ENCODE measurements at regions not wholly inside any gene's neighbourhood (a gene's known extent, or its start where the extent isn't known, plus 50 kb on each side); places are given as distances from the start of the nearest gene placed in this dataset.
"Not testable (repeated sequence)": the region's sequence is repeated elsewhere in the genome, so short reads cannot be mapped to it uniquely, and the experiment has no call there.

DNA sequence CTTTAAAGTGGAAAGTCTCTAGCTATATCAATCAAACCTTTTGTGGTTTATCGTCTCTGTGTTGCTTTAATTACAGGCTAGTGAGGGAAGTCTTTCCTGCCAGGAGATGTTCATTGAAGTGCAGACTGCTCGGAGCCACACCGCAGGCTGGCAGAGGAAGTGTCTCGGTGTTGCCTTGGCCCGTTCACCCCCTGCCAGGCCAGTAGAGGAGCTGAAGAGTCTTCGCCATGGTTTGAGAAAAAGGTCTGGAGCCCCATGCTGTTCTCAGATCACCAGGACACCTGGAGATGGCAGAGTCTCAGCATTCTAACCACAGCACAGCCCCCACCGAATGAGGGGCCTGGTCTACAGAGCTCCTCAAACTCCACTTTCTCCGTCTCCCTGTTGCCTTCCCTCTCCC, 275.9 kb upstream of the PLPP4 start:
- Histone ChIP-seq H3K36me3 (no peaks in the 10 kb centered on the region), H3K4me1 (no peaks in the 10 kb centered on the region), H3K27ac (no peak overlapping the region), H3K27me3 (no peaks in the 10 kb centered on the region), H3K9me3 (no peaks in the 10 kb centered on the region), H3K4me3 (replicated peaks in 1 of 3) (no peak overlapping the region)
- intact Hi-C loops (cut with DNase I) = no loop called here
- 44 to 53% methylated on average over 7 to 8 of the region's 8 CpGs for WGBS, 2 donors
- TF ChIP-seq, protein P1, sequence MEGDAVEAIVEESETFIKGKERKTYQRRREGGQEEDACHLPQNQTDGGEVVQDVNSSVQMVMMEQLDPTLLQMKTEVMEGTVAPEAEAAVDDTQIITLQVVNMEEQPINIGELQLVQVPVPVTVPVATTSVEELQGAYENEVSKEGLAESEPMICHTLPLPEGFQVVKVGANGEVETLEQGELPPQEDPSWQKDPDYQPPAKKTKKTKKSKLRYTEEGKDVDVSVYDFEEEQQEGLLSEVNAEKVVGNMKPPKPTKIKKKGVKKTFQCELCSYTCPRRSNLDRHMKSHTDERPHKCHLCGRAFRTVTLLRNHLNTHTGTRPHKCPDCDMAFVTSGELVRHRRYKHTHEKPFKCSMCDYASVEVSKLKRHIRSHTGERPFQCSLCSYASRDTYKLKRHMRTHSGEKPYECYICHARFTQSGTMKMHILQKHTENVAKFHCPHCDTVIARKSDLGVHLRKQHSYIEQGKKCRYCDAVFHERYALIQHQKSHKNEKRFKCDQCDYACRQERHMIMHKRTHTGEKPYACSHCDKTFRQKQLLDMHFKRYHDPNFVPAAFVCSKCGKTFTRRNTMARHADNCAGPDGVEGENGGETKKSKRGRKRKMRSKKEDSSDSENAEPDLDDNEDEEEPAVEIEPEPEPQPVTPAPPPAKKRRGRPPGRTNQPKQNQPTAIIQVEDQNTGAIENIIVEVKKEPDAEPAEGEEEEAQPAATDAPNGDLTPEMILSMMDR (IDR thresholded peaks at IDR 0.05) = no peak
- TF ChIP-seq POLR2A (IDR thresholded peaks at IDR 0.05) = no peak
- no peak for DNase-seq

DNA sequence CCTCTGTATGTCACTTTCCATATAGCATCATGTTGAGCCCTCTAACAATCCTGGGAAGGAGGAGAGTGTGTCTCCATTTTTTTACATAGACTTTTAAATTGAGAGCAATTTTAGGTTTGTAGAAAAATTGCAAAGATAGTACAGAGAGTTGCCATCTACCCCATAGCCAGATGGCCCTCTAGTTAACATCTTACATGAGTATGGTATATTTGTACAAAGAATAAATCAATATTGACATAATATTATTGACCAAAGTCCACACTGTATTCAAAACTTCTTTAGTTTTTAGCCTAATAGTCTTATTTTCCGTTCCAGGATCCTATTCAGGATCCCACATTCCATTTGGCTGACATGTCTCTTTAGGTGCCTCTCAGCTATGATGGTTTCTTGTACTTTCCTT, 274.6 kb upstream of the PLPP4 start:
- H3K4me3 ChIP-seq (replicated peaks in 1 of 3) = no peak overlapping the region
- no peak overlapping the region for H3K27ac ChIP-seq
- DNase-seq = no peak
- no peaks in the 10 kb centered on the region for H3K4me1 ChIP-seq
- H3K36me3 ChIP-seq = no peaks in the 10 kb centered on the region
- WGBS, 2 donors = 32 to 45% methylated on average over 1 of the region's 1 CpG
- no peaks in the 10 kb centered on the region for H3K9me3 ChIP-seq
- TF ChIP-seq, protein P1 (IDR thresholded peaks at IDR 0.05) = no peak
- no peak for TF ChIP-seq POLR2A (IDR thresholded peaks at IDR 0.05)
- intact Hi-C loops (cut with DNase I) = no loop called here
- no peaks in the 10 kb centered on the region for H3K27me3 ChIP-seq

DNA sequence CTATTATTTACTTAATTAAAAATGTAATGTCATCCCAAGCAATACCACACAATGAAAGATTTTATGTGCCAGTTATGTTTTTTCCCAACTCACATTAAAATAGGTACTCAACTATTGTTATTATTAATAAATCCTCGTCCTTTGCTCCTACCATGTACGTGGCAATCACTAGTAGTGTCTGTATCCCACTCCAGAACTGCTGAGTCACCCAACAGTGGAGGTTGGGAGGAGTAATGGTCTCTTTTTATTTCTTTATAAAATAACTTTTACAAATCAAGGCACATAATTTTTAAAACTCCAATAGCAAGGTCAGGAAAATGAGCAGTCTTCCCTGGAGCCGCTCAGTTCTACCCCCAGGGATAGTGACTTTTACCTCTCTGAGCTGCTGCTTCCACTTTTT, 273.5 kb upstream of the PLPP4 start:
- no peaks in the 10 kb centered on the region for H3K36me3 ChIP-seq
- H3K9me3 ChIP-seq = no peaks in the 10 kb centered on the region
- no peak overlapping the region for H3K4me3 ChIP-seq (replicated peaks in 1 of 3)
- intact Hi-C loops (cut with DNase I) = no loop called here
- no peak for DNase-seq
- no peaks in the 10 kb centered on the region for H3K4me1 ChIP-seq
- H3K27me3 ChIP-seq = no peaks in the 10 kb centered on the region
- 73 to 83% methylated on average over 3 of the region's 3 CpGs for WGBS, 2 donors
- TF ChIP-seq POLR2A (IDR thresholded peaks at IDR 0.05) = no peak
- TF ChIP-seq, protein P1 (IDR thresholded peaks at IDR 0.05) = no peak
- H3K27ac ChIP-seq = no peak overlapping the region

DNA sequence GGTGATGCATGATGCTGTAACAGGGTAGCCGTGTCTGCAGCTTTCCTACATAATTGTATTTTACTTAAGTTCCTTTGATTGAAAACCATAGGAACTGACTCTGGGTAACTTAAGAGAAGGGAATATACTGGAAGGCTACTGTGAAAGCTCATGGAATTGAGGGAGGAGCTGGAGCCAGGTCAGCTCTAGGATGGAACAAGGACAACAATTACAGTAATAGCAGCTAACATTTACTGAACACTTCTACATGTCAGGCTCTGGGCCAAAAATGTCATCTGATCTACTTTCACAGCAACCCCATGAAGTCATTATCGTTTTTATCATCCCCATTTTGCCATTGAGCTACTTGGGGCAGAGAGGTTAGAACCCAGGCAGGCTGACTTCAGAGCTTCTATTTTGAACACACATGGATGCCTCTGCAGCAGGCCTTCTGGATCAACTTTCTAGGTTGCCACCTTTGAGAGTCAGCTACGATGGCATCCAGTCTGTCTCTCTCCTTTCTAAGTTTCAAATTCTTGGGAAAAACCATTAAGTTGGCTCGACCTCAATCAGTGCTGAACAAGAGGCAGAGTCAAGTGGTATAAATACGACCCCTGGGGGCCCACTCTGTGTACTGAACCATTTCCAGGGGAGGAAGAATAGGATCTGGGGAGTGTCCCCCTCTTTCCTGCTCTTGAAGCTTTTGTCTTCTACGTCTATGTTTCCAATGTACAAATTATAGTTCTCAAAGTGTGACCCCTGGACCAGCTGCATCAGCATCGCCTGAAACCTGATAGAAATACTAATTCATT, 272.3 kb upstream of the PLPP4 start:
- WGBS, 2 donors = 47 to 50% methylated on average over 7 of the region's 7 CpGs
- intact Hi-C loops (cut with DNase I) = no loop called here
- Histone ChIP-seq H3K36me3 (no peaks in the 10 kb centered on the region), H3K27me3 (no peaks in the 10 kb centered on the region), H3K4me3 (replicated peaks in 1 of 3) (no peak overlapping the region), H3K4me1 (no peaks in the 10 kb centered on the region), H3K9me3 (no peaks in the 10 kb centered on the region), H3K27ac (no peak overlapping the region)
- no peak for DNase-seq
- TF ChIP-seq, protein P1 (IDR thresholded peaks at IDR 0.05) = no peak
- no peak for TF ChIP-seq POLR2A (IDR thresholded peaks at IDR 0.05)

DNA sequence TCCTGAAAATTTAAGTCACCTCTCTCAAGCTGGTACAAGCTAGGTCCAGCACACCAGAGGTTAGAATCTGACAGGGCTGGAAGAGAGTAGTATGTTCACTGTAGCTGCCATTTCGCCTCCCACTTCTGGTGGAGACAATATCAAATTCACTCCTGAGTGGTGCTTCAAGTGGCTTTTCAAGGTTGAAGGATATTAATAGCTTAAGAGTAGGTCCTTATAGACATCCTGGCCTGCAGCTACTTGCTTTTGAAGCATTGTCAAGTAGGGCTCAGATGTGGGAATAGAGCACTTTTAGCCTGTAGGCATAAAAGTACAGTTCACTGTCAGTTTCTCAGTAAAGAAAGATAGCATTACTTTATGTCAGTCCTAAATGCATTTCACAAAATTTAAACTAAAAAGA, 270.5 kb upstream of the PLPP4 start:
- DNase-seq = peak; percentile 5 to 9
- H3K9me3 ChIP-seq = no peaks in the 10 kb centered on the region
- TF ChIP-seq POLR2A (IDR thresholded peaks at IDR 0.05) = no peak
- TF ChIP-seq, protein P1 (IDR thresholded peaks at IDR 0.05) = no peak
- H3K4me3 ChIP-seq (replicated peaks in 1 of 3) = no peak overlapping the region
- no peaks in the 10 kb centered on the region for H3K36me3 ChIP-seq
- intact Hi-C loops (cut with DNase I) = no loop called here
- no peaks in the 10 kb centered on the region for H3K4me1 ChIP-seq
- H3K27ac ChIP-seq = no peak overlapping the region
- no peaks in the 10 kb centered on the region for H3K27me3 ChIP-seq
- 26 to 33% methylated on average over 1 of the region's 1 CpG for WGBS, 2 donors

DNA sequence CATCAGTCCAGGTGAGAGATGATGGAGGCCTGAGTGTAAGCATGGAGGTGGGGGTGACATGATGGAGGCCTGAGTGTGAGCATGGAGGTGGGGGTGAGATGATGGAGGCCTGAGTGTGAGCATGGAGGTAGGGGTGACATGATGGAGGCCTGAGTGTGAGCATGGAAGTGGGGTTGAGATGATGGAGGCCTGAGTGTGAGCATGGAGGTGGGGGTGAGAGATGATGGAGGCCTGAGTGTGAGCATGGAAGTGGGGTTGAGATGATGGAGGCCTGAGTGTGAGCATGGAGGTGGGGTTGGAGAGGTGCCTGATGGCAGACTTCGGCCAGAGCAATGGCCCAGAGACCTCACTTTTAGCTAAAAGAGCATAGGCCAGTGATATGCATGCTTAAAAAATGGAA, 269.9 kb upstream of the PLPP4 start:
- intact Hi-C loops (cut with DNase I); H3K27me3 ChIP-seq; H3K4me1 ChIP-seq; H3K36me3 ChIP-seq; H3K27ac ChIP-seq; H3K9me3 ChIP-seq; DNase-seq; H3K4me3 ChIP-seq (replicated peaks in 1 of 3): not testable (repeated sequence)
- 86 to 93% methylated on average over 1 of the region's 1 CpG for WGBS, 2 donors

Data from thyroid gland (tissue), 4 donors.